GM21576 (cell line): ENCODE measurements at regions not wholly inside any gene's neighbourhood (a gene's known extent, or its start where the extent isn't known, plus 50 kb on each side); places are given as distances from the start of the nearest gene placed in this dataset.

Experiments
- ATAC-seq: cut with Tn5 transposase; IDR thresholded peaks from one replicate; pipeline ENCODE4 v1.9.1; 2021; ENCODE audit warnings: mild to moderate bottlenecking, moderate library complexity; ENCODE audit not compliant: unreplicated experiment

DNA sequence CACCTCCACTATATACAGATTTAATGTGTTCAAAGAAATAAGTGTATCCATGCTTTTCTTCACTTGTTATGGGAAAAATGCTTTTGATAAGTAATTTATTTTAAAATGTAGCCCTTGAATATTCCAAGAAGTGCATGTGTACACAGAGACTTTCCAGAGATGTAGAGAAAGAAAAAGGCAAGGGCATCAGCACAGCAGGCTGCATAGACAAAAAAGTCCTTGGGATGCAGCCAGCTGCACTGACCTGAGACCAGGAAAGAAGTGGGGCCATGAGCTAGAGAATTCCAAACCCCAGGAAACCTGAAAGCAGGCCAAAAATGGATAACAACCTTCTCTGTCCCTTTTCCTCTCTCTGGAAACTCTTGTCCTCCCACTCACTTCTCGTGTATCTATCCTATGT, 51.6 kb upstream of the PRDM8 start:
- ATAC-seq, result no peak

DNA sequence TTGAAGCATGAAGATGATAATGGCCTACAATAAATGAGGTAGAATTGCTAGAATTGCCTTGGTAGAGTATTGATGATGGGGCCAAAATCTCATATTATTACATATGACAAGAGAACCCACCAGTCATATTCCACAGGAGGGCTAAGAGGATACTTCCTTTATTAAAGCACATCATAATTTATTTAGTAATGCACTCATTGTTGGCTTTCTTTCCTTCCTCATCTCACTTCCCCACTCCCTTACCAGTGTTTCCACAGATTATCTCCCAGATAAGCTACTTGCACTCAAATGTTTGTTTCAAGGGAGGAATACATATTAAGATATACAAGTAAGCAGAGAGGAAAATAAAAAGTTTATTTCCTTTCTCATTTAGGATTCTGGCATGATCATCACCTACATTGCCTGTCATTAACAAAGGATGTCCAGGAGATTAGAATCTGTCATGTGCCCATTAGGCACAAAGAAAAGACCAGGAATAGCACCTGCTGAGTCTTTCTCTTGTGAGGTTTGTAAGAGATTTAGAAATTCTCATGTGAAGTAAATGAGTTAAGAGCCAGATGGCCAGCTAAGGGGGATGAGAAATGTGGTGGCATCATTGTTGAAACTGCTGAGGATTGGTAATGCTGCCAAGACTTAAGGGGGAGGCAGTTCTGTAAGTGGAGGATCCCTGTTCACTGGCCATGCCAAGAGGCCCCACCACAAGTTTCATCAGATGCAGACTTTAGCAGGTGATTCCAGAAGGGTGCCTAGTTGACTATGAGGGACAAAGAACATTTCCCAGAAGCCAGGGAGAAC, 52.4 kb upstream of the PRDM8 start:
- ATAC-seq, result no peak

DNA sequence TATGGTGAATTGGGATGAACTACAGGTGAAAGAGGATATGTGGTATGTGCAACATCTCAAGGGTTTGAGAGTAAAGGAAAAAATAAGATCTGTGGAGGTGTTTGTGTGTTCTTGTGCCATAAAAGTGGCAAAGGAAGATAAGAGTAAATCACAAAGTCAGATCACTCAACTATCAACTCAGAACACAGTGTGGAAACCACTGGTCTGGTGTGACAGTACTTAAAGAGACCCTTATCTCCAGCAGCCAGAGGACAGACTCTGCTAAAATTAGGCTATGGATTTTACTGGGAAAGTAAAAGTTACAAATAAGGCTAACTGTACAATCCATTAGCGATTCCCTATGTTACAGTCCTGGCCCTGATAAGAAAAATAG, 54.0 kb upstream of the PRDM8 start:
- ATAC-seq, result no peak

DNA sequence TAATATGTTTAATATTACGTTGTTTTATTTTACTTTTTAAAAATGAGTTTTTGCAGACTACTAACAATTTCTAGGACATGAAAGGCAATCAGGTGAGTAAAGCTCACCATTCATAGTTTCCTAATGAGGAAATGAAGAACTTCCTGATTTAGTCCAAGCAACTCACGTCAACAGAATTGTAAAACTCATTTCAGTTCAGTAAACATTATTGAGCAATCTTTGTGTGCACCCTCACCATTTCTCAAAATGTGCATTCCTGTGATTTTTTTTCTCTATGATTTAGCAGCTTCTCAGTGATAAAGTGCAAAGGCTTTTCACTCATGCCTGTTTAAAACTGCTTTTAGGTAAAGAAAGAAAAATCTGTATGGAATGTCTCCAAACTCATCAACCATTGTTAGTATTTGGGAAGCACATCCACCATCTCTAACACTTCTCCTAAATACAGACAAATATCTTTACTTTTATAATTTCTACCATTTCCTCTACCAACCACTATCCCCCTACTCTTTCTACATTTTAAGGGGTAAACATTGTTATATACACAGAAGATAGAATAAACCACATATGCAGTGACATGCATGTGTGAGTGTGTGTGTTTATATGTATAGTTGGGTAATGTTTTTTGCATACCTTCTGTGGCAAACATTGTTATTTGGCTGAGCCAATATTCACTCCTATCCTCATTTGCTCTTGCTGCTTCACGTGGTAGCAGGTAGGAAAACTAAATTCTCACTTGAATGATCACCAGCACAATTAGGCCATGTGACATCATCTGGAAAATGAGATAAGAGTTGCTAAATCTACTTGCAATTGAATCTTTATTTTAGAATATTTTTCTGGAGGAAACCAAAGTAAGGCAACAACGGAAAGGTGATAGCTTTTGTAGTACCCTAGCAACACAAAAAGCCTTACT, 54.7 kb upstream of the PRDM8 start:
- ATAC-seq, result no peak

DNA sequence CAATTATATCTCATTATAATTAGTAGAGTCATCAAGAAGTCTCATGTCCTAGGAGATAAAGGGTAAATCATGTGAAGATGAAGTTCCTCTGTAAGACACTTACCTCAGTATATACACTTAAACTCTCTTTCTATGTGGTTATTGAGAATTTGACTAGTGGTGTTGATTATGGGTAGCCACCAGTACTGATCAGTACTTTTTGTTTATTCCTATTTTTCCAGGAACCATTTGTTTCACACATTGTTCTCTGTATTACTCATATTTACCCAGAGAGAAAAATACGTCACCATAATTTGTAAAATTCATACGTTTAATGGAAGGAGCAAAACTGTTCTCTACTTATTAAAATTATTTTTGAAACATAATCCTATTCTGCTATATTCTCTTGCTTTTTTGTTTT, 55.8 kb upstream of the PRDM8 start:
- no peak for ATAC-seq

DNA sequence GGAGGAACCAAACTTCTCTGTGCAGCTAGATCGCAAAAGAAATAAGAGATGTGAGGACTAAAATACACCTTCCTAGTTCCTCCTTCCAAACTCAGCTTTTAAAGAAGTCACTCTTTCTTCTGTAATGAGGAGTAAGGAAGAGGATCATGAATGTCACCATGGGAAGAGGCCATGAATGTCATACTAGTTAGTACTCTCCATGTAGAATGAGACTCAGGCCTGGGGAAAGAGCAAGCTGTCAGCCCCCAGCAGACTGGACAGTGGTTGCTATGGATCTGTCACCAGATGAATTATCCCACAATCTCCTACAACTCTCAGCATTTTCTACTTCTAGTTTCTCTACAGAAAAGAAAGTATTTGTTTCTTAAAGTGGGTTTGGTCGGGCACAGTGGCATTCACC, 57.1 kb upstream of the PRDM8 start:
- no peak for ATAC-seq

DNA sequence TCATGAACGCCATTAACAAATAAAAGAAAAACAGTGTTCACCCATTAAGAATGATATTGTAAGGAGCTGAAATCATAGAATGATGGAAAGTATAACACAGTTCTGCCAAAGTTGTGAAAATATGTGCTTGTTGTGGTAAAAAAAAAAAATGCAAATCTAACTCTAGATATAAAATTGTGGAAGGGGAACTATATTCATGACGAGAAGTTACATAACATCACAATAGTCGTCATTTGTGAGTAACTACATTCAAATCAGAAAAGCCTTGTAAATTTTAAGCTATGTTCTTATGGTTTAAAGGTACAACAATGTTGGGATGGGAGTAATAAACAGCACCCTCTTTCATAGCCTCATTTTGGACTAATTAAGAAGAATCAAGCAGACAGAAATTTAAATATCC, 57.6 kb upstream of the PRDM8 start:
- no peak for ATAC-seq

DNA sequence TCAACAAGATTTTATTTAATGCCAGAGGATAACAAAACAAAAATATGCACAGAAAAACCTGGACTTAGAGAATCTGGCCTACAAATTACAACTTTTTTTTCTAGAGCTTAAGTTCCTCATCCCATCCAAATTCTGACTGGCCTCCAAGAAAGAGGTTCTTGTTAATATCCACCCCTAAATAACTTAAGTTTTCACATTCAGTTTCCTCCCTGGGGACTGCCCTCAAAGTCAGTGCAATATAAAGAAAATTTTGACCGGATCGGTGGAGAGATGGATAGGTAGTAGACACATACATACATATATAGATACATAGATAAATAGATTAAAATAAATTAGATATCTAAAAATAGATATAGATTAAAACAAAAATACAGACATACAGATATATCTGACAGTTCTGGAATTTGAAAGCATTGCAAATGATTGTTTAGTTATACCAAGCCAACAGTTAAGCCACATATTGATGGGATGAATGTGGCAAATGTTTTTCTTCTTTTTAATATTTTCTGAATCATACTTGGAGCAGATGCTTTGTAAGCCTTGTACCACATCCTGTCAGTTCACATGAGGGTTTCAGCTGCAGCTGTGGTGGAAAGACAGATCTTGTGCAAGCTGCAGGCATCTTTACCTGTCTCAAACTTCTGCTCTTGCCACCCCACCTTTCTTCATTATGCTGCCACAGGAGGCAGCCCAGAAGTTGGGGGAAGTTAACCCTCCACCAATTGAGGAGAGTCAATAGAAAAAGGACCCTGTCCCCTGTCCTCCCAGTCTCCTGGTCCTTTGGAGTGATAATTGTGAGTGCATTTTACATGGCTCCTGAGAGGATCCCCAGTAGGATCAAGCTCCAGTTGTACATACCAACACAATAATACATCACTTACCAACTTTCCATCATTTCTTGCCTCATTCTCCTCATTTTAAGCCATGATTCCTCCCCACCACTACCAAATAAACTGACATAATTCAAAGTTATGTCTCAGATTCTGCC, 58.5 kb upstream of the PRDM8 start:
- peak; percentile 96 for ATAC-seq

DNA sequence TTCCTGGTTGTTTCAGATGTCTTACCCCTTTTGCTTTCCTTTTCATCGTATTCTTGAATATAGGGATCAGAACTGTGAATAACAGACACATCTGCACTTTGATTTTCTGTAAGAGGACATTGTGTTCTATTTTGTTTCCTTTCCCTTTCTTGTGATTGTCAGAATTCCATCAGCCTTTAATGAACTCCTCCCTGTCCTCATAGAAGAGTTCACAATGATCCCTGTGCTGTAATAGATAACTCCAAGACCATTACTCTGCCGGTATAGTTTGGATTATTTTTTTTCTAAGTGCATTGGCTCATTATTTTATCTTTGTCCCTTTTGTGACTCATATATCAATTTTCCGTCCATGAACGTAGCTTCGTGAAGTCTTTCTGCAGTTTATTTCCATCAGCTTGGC, 59.7 kb upstream of the PRDM8 start:
- no peak for ATAC-seq

DNA sequence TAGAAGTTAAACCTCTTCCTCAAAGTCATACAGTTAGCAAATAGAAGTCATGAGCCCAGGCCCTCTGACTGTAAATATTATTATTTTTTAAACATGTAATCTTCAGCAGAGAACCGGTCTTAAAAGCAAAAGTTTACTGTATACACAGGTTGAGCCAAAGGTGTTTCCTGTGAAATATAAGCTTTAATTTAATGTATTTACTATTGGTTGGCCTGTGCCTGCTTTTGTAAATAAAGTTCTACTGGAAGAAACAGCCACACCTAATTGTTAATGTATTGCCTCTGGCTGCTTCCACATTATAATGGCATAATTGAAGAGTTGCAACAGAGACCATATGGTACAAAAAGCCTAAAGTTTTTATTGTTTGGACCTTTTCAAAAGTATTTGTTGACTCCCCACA, 61.0 kb upstream of the PRDM8 start:
- no peak for ATAC-seq

DNA sequence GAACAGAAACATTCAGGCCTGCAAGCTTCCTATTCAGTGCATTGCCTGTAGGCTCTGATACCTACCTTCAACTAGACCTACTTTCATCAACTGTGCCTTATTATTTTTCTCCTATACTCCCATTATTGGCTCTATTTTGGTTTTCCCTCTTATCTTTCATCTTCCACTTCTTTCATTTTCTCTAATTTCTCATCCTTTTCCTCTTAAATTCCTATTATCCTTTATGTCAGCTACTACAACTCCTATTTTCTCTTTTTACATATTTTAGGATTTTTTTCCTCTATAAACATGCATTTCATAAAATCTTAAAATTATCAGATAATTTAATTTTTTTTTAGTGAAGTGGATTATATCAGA, 61.6 kb upstream of the PRDM8 start:
- ATAC-seq, result no peak

DNA sequence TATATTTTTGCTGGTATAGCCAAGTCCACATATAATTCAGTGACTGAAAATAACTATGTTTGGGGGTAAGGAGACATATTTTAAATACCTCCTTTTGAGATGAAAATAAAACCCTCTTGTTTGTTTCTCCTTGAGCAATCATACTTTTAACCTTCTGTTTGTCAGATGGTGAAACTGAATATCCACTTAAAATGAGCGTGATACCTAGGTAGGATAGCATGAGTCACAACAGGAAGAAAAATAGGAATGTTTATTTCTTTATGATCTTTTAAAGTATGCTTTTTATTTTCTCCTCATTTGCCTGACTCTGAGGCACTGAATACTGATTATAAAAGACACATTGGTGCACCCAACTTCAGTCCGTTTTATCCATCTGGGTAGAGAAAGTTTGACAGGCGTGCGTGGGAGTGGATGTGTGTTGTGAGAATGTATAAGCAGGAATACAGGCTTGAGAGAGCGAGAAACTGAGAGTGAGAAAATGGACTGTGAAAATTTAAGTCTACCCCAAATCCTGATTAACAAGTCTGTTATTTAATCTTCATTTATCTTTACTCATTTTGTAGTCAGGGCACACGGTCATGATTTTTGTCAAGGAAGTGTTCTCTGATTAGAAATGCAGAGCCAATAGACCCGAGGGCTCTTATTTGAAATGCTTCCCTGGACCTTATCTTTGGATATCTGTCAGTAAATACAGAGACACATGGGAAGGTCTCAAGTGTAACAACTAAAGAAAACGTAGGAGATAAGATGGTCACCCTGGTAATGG, 62.1 kb upstream of the ANTXR2 start:
- ATAC-seq, result no peak

DNA sequence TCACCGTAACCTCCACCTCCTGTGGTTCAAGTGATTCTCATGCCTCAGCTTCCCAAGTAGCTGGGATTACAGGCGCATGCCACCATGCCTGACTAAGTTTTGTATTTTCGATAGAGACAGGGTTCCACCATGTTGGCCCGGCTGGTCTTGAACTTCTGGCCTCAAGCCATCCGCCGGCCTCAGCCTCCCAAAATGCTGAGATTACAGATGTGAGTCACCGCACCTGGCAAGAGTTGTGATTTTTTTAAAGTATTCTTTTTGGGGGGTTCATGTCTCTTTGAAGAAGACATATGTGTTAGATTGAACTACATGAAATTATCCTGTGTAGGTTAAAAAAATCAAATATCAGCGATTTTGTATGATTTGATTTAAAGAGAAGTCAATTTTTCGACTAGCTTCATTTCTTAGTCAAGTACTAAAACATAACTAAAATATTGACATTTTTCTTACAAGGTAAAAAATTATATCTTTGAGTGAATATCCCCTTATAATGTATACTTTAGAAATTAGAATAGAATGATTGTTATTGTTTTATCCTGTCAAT, 60.3 kb upstream of the ANTXR2 start:
- ATAC-seq, result no peak

DNA sequence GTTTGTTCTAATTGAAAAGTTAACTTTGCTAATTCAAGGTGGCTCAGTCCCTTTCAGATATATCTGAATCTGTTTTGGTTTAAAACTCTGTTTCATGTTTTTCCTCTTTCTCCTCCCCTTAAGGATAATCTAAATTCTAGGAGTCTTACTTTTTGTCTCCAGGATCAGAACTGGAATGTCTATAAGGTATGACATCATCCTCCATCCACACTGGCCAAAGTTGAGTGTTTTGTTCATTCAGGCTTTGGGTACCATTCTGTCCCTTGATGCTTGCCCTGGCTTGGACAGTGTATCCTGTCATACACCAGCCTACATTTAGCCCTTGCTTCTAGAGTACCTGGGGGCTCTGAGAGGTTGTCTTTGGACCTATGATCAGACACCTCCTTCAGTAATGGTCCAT, 56.8 kb upstream of the ANTXR2 start:
- no peak for ATAC-seq

DNA sequence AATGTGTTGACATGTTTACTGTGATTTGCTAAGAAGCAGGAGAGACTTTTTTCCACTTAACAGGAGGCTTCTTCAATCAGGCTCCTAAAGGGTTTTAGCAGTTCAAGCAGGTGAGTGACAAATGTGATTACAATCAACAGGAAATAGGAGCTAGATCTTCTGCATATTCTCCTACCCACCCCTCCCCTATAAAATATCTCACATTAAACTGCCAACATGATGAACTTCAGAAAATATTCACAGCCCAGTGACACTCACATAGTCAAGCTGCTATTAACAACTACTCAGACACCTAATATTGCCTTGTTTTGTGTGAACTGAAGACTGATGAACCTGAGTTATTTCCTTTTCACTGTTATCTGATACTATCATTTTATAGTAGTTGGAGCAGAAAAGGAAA, 55.9 kb upstream of the ANTXR2 start:
- no peak for ATAC-seq

DNA sequence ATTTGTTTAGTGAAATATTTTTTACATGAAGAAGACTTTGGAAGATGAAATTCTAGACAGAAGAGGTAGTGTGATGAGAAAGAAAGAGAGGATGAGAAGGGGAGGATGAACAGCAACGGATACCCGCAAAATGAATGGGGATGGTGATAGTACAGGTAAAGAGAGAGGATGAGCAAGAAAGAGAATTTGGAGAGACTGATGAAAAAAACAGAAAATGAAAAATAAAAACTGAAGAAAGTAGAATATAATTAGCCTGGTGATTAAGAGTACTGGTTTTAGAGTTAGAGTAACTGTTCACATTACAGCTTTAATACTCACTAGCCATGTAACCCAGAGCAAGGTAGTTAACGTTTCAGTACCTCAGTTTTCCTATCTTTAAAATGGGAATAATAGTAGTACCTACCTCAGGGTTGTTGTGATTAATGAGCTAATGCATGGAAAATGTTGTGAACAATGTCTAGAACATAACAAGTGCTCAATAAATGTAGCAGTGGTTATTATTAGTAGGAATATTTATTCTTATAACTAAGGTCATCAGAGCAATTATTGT, 54.9 kb upstream of the ANTXR2 start:
- no peak for ATAC-seq

DNA sequence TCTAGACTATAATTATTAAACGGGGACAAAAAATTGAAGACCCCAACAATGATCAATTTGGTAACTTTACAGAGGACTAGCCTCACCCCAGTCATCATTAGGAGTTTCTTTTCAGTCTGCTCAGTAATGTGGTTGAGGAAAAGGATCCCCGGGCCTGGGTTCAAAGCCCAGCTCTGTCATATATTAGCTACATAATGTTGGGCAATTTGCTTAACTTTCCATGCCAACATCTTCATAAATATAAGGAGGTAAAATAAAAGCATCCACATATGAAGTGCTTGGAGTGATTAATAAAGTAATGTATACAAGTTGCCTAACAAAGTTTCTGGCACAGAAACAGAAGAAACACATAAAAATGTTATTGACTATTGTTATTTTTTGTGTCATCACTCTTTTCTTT, 53.4 kb upstream of the ANTXR2 start:
- no peak for ATAC-seq

DNA sequence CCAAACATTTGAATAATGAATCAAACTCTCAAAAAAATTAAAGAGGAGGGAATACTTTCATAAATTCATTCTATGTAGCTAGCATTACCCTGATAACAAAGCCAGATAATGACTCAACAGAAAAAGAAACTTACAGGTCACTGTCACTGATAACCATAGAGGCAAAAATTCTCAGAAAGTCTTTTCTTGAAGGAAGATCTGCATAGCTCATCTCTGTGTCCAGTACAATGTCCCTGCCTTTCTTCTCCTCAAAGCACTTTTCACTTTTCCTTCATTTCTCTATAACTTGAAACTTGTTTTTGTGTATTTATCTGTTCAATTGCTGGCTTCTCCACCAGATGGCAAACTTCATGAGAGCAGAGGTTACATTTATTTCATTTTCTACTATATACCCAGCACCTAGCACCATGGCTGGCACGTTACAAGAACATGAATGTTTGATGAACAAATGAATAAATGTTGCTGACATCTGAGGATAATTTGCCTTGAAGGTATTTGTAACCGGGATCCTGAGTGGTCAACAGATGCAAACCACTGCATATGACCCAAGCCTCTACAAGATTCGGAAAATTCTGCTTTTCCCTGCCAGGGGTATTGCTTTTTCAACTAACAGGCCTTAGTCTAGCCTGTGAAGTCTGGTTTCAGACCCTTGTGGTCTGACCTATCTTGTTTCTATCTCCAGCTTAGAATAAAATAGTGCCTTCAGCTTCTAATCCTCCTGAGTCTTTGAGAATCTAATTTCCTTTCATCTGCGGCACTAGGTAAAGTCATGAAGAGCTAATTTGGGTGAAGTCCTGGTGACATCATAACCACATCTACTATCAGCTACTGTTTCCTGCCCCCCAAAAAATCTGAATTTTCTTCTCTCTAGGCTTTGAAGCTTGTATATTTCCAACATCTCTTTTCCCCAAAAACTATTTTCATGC, 52.5 kb upstream of the ANTXR2 start:
- peak; percentile 47 for ATAC-seq
